GM20000 (cell line): ENCODE measurements at regions not wholly inside any gene's neighbourhood (a gene's known extent, or its start where the extent isn't known, plus 50 kb on each side); places are given as distances from the start of the nearest gene placed in this dataset.

Source experiments
- DNase-seq: peaks from one replicate; pipeline ENCODE4 v3.0.0; 2012; ENCODE audit warnings: low spot score
- TF ChIP-seq, protein P1 (sequence below): IDR thresholded peaks from 2 replicates; pipeline ENCODE4 v1.5.1; 2012; ENCODE audit warnings: mild to moderate bottlenecking, control low read depth; ENCODE audit errors: extremely low read depth, missing control alignments

DNA sequence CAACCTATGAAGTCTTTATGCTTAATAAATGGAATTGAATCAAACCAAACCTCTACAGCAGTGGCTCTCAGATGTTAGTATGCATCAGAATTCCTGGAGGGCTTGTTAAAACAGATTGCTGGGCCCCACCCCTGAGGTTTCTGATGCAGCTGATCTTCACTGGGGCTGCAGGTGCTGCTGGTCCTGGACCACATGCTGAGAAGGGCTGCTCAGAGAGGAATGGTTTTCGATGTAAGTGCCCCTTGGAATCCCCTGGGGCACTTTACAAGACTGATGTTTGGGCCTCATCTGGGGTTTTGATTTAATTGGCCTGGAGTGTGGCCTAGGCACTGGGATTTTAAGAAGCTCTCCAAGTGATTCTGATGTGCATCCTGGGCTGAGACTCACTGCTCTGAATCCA lies 403.8 kb upstream of the HS6ST1 start:
- TF ChIP-seq, protein P1, sequence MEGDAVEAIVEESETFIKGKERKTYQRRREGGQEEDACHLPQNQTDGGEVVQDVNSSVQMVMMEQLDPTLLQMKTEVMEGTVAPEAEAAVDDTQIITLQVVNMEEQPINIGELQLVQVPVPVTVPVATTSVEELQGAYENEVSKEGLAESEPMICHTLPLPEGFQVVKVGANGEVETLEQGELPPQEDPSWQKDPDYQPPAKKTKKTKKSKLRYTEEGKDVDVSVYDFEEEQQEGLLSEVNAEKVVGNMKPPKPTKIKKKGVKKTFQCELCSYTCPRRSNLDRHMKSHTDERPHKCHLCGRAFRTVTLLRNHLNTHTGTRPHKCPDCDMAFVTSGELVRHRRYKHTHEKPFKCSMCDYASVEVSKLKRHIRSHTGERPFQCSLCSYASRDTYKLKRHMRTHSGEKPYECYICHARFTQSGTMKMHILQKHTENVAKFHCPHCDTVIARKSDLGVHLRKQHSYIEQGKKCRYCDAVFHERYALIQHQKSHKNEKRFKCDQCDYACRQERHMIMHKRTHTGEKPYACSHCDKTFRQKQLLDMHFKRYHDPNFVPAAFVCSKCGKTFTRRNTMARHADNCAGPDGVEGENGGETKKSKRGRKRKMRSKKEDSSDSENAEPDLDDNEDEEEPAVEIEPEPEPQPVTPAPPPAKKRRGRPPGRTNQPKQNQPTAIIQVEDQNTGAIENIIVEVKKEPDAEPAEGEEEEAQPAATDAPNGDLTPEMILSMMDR: no peak
- DNase-seq: no peak

DNA sequence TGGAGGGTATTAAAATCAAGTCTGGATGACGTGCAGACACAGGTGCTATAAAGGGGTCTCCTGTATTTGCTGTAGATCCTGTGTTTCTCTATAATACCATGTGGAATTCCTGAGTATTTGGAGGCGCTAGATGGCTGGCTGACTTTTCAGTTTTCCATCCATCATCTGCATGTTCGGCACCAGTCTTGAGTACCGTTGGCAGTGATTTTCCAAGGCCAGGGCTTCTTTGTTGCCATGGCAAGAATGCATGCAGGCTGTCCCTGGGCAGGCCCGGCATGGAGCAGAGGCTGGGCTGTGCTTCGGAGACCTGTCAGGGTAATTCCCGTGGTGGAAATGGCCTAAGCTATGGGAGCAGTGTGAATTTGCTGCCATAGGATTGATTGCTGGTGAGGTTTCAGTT lies 405.9 kb upstream of the HS6ST1 start:
- TF ChIP-seq, protein P1: no peak
- DNase-seq: no peak

DNA sequence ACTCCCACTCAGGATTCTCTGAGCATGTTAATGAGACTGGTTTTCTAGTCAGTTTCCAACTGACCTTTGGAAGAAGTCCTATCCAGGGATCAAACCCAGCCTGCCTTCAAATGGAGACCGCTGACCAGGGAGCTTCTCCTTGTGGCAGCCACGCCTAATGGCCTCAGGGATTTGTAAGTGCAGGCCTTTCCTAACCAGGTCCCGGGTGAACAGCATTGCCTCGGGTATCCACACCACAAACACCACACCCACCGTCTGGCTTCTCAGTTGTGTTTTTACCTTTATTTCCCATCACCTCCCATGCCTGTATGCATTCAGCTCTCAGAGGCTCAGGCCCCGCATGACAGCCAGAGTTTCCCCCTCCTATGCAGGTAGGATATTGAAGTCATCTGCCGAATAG lies 406.3 kb upstream of the HS6ST1 start:
- DNase-seq: no peak
- TF ChIP-seq, protein P1: no peak

DNA sequence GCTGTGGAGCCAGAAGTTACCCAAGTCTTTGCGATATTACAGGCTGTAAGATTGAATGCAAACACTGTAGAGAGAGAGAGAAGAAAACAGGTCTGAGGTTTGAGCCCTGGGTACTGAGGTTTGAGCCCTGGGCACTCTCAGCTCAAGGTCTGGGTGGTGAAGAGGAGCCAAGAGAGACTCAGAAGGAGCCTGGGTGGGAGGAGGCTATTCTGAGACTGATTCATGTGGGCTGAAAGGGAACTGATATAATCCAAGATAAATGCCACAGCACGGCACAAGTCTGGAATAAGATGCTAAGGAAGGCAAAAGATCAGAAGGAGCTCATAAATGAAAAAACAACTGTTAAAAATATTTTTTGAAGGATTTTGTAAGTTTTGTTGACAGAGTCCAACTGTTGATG lies 407.6 kb upstream of the HS6ST1 start:
- no peak for DNase-seq
- TF ChIP-seq, protein P1: no peak

DNA sequence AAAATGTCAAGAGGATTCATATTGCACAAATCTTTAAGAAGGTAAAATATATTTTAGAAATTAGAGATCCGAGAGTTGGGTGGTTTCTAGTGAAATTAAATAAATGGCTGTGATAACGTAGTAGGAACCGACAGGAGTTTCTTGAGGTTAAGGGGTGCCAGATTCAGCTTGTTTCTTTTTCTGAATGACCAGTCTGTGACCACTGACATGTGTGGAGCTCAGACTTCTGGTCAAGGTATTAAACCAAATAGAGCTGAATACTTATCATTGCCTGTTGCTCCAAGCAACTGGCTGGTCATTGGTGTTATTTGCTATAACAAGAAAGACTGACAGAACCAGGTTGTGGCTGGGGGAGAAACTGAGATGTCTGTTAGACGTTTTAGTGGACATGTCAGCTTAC lies 408.2 kb upstream of the HS6ST1 start:
- DNase-seq: no peak
- TF ChIP-seq, protein P1: no peak

DNA sequence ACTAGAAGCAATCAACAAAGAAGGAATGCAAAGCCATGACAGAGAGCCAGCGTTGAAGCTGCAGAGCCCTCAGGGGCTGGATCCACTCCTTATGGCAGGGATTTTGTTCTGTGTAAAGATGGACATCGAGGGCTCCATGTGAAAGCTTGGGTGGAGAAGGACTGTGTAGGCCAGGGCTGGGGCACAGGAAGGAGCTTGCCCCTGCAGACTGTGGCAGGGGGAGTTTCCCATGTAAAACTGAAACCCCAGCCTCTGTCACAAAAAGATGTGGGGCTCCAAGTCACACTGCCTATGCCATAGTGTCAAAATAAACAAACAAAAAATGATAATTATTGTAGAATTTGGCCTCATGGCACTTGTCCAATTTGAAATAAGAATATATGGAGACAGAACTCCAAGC lies 408.7 kb upstream of the HS6ST1 start:
- no peak for DNase-seq
- TF ChIP-seq, protein P1: no peak

DNA sequence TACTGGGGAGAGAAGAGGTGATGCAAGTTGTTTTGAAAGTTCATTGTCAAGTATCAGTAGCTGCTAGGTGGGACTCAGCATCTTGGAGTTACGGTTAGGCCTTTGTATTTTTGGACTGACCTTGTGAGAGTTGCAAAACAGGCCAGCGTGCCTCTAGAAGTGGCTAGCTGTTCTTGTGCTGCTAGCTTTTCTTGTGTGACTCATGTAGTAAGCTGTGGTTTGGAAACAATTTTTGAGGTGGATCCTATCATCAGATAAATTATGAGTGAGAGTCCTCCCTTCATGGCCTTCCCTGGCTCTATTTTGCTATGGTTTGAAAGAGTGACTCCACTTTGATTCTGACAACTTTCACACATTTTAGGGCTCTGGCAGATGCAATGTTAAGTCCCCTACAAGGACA lies 409.2 kb upstream of the HS6ST1 start:
- no peak for DNase-seq
- TF ChIP-seq, protein P1: no peak

DNA sequence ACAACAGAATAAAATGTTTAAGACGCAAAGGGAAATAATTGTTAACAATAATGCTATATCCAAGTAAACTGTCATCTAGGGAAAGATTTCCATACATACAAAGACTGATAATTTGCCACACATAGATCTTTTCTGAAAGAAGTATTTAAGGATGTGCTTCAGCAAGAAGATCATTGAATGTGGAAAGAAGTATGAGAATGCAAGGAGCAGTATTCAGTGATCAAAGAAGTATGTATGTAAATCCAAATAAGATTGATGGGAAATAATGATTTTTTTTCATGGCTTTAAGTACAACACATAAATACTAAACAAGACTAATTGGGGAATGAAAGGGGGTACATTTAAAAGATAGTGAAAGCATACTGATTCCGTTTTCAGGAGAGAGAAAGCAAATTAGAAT lies 410.4 kb upstream of the HS6ST1 start:
- no peak for DNase-seq
- TF ChIP-seq, protein P1: no peak
